A673 (cell line): ENCODE measurements at regions not wholly inside any gene's neighbourhood (a gene's known extent, or its start where the extent isn't known, plus 50 kb on each side); places are given as distances from the start of the nearest gene placed in this dataset.

Source experiments
- BruUV-seq: library from RNA; stranded (reverse); fragments of 400-500 nt; replicated peaks from 2 replicates; lab custom pipeline; 2021; lab: Mats Ljungman, UMichigan
- CTCF ChIA-PET: fragments of 300-600 bp; sonication (Branson Sonifier 250); formaldehyde crosslinking; loops from one replicate; lab custom pipeline; 2022; ENCODE audit warnings: antibody characterized with exemption; lab: Charles Lee
- POLR2A ChIA-PET: fragments of 300-600 bp; sonication (Branson Sonifier 250); formaldehyde crosslinking; loops from one replicate; lab custom pipeline; 2022; ENCODE audit warnings: antibody characterized with exemption; ENCODE audit not compliant: low non-redundant PET; lab: Charles Lee
- DNase-seq: peaks from one replicate; pipeline ENCODE4 v3.0.0-alpha.2; 2015; ENCODE audit warnings: low spot score
- H3K27ac ChIP-seq: fragments of 200-600 bp; sonication (generic); 2 replicates; pipeline ENCODE4 v1.5.1; 2016; ENCODE audit warnings: mixed run types, low read depth, mild to moderate bottlenecking, mixed read lengths, antibody characterized with exemption, low read length; ENCODE audit not compliant: poor library complexity, severe bottlenecking
- H3K27me3 ChIP-seq: fragments of 200-600 bp; sonication (generic); replicated peaks from 2 replicates; pipeline ENCODE4 v1.6.1; 2017; ENCODE audit warnings: mixed run types, low read depth, mild to moderate bottlenecking, mixed read lengths, antibody characterized with exemption, low read length; ENCODE audit not compliant: insufficient read depth, poor library complexity
- H3K36me3 ChIP-seq: fragments of 200-600 bp; sonication (generic); 2 replicates; pipeline ENCODE4 v1.6.1; 2016; ENCODE audit warnings: mixed run types, mild to moderate bottlenecking, mixed read lengths, antibody characterized with exemption, low read length; ENCODE audit not compliant: insufficient read depth, poor library complexity, severe bottlenecking
- H3K4me1 ChIP-seq: fragments of 200-600 bp; sonication (generic); 2 replicates; pipeline ENCODE4 v1.6.1; 2017; ENCODE audit warnings: mixed run types, mild to moderate bottlenecking, mixed read lengths, antibody characterized with exemption, low read length; ENCODE audit not compliant: insufficient read depth, poor library complexity, severe bottlenecking
- H3K4me3 ChIP-seq: fragments of 200-600 bp; sonication (generic); 2 replicates; pipeline ENCODE4 v1.5.1; 2016; ENCODE audit warnings: low read depth, mixed run types, mild to moderate bottlenecking, mixed read lengths, low read length; ENCODE audit not compliant: poor library complexity, severe bottlenecking
- H3K9me3 ChIP-seq: fragments of 200-600 bp; sonication (generic); 2 replicates; pipeline ENCODE4 v1.6.1; 2016; ENCODE audit warnings: mixed run types, low read depth, mild to moderate bottlenecking, mixed read lengths, antibody characterized with exemption, low read length; ENCODE audit not compliant: poor library complexity, severe bottlenecking
- CTCF ChIP-seq: fragments of 300-800, 200-600 bp; sonication (generic); conservative IDR thresholded peaks from 2 replicates; pipeline ENCODE4 v1.5.1; 2017; ENCODE audit warnings: low read depth, mild to moderate bottlenecking, antibody characterized with exemption, low read length, moderate library complexity, mixed read lengths
- EZH2 ChIP-seq: fragments of 200-600 bp; sonication (generic); IDR thresholded peaks from 2 replicates; pipeline ENCODE4 v1.6.1; 2017; ENCODE audit warnings: borderline replicate concordance, low read depth, mild to moderate bottlenecking, mixed read lengths, antibody characterized with exemption, low read length; ENCODE audit not compliant: poor library complexity, severe bottlenecking
- intact Hi-C: fragments of 100-400 bp; cut with micrococcal nuclease; formaldehyde crosslinking; loops from one replicate; pipeline ENCODE4 v1.10.0; 2022; ENCODE audit not compliant: unreplicated experiment

GRCh38 chr13:73633817-73634460 is 500.3 kb downstream of the KLF12 start:
- ChIA-PET POLR2A (no interaction called here), CTCF (no interaction called here)
- intact Hi-C loops = no loop called here
- DNase-seq = peak; percentile 4
- TF ChIP-seq CTCF (no peak), EZH2 (no peak)
- H3K36me3 ChIP-seq = no peaks in the 10 kb centered on the region
- peaks cover 3% of the 10 kb centered on the region for H3K4me1 ChIP-seq
- H3K27ac ChIP-seq = no peak overlapping the region
- no peak overlapping the region for H3K4me3 ChIP-seq
- H3K27me3 ChIP-seq = no peaks in the 10 kb centered on the region
- H3K9me3 ChIP-seq = no peaks in the 10 kb centered on the region
- BruUV-seq = no TSS peak

- Histone ChIP-seq H3K27me3 (no peaks in the 10 kb centered on the region), H3K36me3 (no peaks in the 10 kb centered on the region), H3K4me1 (peaks cover 3% of the 10 kb centered on the region), H3K9me3 (no peaks in the 10 kb centered on the region), H3K4me3 (no peak overlapping the region), H3K27ac (no peak overlapping the region)
- TF ChIP-seq EZH2 = no peak
- no peak for TF ChIP-seq CTCF
- intact Hi-C loops = no loop called here
- DNase-seq = no peak
- ChIA-PET CTCF (no interaction called here), POLR2A (no interaction called here)
- BruUV-seq = no TSS peak
These were observed 502.8 kb downstream of the KLF12 start for GRCh38 chr13:73631411-73631810.

- CTCF ChIA-PET = no interaction called here
- H3K9me3 ChIP-seq = no peaks in the 10 kb centered on the region
- TF ChIP-seq CTCF (no peak), EZH2 (no peak)
- DNase-seq = no peak
- BruUV-seq = no TSS peak
- no peaks in the 10 kb centered on the region for H3K36me3 ChIP-seq
- no peaks in the 10 kb centered on the region for H3K27me3 ChIP-seq
- no peak overlapping the region for H3K27ac ChIP-seq
- POLR2A ChIA-PET = no interaction called here
- no peaks in the 10 kb centered on the region for H3K4me1 ChIP-seq
- H3K4me3 ChIP-seq = no peak overlapping the region
- intact Hi-C loops = no loop called here
These were observed 508.5 kb downstream of the KLF12 start for GRCh38 chr13:73625562-73626339.
